ENCODE measurements at regions not wholly inside any gene's neighbourhood (a gene's known extent, or its start where the extent isn't known, plus 50 kb on each side); places are given as distances from the start of the nearest gene placed in this dataset.

DNA sequence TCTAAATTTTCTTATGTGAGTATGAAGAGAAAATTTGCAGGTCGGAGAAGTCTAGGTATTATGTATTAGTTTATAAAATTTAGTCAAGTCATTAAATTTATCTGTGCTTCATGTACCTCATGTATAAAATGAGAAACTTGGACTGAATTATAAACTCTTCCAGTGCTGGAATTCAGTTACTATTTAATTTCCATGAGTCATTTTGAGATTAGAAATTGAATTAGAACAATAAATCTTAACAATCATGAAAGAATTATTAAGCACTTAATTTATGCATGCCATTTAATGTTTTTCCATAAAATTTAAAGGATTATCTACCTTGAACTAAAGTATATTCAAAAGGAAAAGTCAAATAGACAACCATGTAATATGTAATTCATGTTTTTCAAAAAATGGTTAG lies 195.8 kb downstream of the MAD2L1 start:
- H3K27ac Mint-ChIP-seq: no peak overlapping the region
- no peaks in the 10 kb centered on the region for H3K4me1 Mint-ChIP-seq (ENCODE audit: low read depth)
- no peaks in the 10 kb centered on the region for H3K36me3 ChIP-seq (ENCODE audit: insufficient read depth, low read length)
- ChIA-PET POLR2A (no interaction called here), CTCF (no interaction called here)
- H3K4me3 Mint-ChIP-seq: no peak overlapping the region
- H3K36me3 Mint-ChIP-seq (ENCODE audit: low read depth): no peaks in the 10 kb centered on the region
- no peaks in the 10 kb centered on the region for H3K9me3 ChIP-seq (ENCODE audit: control insufficient read depth in 1 of 2, insufficient read depth in 1 of 2, low read length in 2 of 2)
- no peak overlapping the region for H3K27ac ChIP-seq (ENCODE audit: low read depth in 1 of 2, low read length in 2 of 2)
- H3K9me3 Mint-ChIP-seq: no peaks in the 10 kb centered on the region
- DNase-seq: no peak
- no peaks in the 10 kb centered on the region for H3K4me1 ChIP-seq (ENCODE audit: insufficient read depth, low read length)
- intact Hi-C loops (cut with DNase I, micrococcal nuclease): no loop called here
- no peaks in the 10 kb centered on the region for H3K27me3 ChIP-seq (ENCODE audit: control insufficient read depth in 1 of 2, insufficient read depth in 2 of 2, low read length in 2 of 2)
- no peaks in the 10 kb centered on the region for H3K27me3 Mint-ChIP-seq
- ATAC-seq (ENCODE audit: poor library complexity): no peak
- TF ChIP-seq, protein P1, sequence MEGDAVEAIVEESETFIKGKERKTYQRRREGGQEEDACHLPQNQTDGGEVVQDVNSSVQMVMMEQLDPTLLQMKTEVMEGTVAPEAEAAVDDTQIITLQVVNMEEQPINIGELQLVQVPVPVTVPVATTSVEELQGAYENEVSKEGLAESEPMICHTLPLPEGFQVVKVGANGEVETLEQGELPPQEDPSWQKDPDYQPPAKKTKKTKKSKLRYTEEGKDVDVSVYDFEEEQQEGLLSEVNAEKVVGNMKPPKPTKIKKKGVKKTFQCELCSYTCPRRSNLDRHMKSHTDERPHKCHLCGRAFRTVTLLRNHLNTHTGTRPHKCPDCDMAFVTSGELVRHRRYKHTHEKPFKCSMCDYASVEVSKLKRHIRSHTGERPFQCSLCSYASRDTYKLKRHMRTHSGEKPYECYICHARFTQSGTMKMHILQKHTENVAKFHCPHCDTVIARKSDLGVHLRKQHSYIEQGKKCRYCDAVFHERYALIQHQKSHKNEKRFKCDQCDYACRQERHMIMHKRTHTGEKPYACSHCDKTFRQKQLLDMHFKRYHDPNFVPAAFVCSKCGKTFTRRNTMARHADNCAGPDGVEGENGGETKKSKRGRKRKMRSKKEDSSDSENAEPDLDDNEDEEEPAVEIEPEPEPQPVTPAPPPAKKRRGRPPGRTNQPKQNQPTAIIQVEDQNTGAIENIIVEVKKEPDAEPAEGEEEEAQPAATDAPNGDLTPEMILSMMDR (IDR thresholded peaks at IDR 0.05): no peak
- no peak overlapping the region for H3K4me3 ChIP-seq (ENCODE audit: low read length)

DNA sequence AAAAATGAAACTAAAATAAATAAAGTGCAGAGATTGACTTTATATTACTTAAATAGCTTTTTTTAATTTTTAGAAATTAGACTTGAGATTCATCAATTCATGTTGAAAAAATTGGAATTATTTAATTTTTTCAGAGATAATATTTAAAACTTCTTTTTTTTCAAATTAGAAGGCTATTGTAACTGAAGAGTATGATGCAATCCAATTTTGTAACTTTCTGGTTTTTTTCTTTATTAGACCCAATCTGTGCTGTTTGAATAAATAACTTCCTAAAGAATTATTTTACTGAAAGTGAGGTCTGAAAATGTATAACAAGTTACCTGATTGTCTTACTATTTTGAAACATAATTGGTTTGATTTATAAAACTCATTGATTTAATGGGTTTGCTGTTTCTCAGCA lies 200.9 kb downstream of the MAD2L1 start:
- no peaks in the 10 kb centered on the region for H3K27me3 ChIP-seq (ENCODE audit: control insufficient read depth in 1 of 2, insufficient read depth in 2 of 2, low read length in 2 of 2)
- H3K9me3 ChIP-seq (ENCODE audit: control insufficient read depth in 1 of 2, insufficient read depth in 1 of 2, low read length in 2 of 2): no peaks in the 10 kb centered on the region
- no peak overlapping the region for H3K27ac ChIP-seq (ENCODE audit: low read depth in 1 of 2, low read length in 2 of 2)
- no peaks in the 10 kb centered on the region for H3K36me3 Mint-ChIP-seq (ENCODE audit: low read depth)
- intact Hi-C loops (cut with DNase I, micrococcal nuclease): no loop called here
- H3K4me3 Mint-ChIP-seq: no peak overlapping the region
- no peak overlapping the region for H3K27ac Mint-ChIP-seq
- DNase-seq (no peak), ATAC-seq (ENCODE audit: poor library complexity) (no peak)
- TF ChIP-seq, protein P1 (IDR thresholded peaks at IDR 0.05): no peak
- H3K27me3 Mint-ChIP-seq: no peaks in the 10 kb centered on the region
- no peaks in the 10 kb centered on the region for H3K4me1 Mint-ChIP-seq (ENCODE audit: low read depth)
- H3K4me1 ChIP-seq (ENCODE audit: insufficient read depth, low read length): no peaks in the 10 kb centered on the region
- H3K9me3 Mint-ChIP-seq: no peaks in the 10 kb centered on the region
- no peak overlapping the region for H3K4me3 ChIP-seq (ENCODE audit: low read length)
- CTCF ChIA-PET: no interaction called here
- no peaks in the 10 kb centered on the region for H3K36me3 ChIP-seq (ENCODE audit: insufficient read depth, low read length)
- POLR2A ChIA-PET: no interaction called here

DNA sequence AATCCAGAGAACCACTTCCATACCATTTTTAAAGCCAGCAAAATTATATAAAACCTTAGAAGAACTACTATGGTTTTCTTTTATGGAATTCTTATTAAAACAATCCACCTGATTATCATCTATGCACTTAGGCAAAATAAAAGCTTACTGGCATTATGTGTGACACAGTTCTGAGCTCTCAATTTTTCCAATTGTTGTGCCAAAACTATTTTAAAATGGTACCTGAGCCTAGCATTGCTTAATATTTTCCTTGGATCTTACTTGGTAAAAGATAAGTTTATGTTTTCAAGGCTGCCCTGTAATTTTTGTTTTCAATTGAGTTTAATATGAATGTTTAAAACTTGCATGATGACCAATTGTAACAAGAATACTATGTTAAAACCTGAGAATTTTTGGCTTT lies 201.3 kb downstream of the MAD2L1 start:
- TF ChIP-seq, protein P1 (IDR thresholded peaks at IDR 0.05): no peak
- H3K4me1 Mint-ChIP-seq (ENCODE audit: low read depth): no peaks in the 10 kb centered on the region
- no peak overlapping the region for H3K4me3 Mint-ChIP-seq
- no peaks in the 10 kb centered on the region for H3K4me1 ChIP-seq (ENCODE audit: insufficient read depth, low read length)
- ATAC-seq (ENCODE audit: poor library complexity) (no peak), DNase-seq (no peak)
- no peaks in the 10 kb centered on the region for H3K27me3 Mint-ChIP-seq
- no peaks in the 10 kb centered on the region for H3K9me3 Mint-ChIP-seq
- H3K27me3 ChIP-seq (ENCODE audit: control insufficient read depth in 1 of 2, insufficient read depth in 2 of 2, low read length in 2 of 2): no peaks in the 10 kb centered on the region
- H3K36me3 ChIP-seq (ENCODE audit: insufficient read depth, low read length): no peaks in the 10 kb centered on the region
- intact Hi-C loops (cut with DNase I, micrococcal nuclease): no loop called here
- H3K27ac ChIP-seq (ENCODE audit: low read depth in 1 of 2, low read length in 2 of 2): no peak overlapping the region
- CTCF ChIA-PET: no interaction called here
- no peak overlapping the region for H3K27ac Mint-ChIP-seq
- H3K36me3 Mint-ChIP-seq (ENCODE audit: low read depth): no peaks in the 10 kb centered on the region
- no peak overlapping the region for H3K4me3 ChIP-seq (ENCODE audit: low read length)
- H3K9me3 ChIP-seq (ENCODE audit: control insufficient read depth in 1 of 2, insufficient read depth in 1 of 2, low read length in 2 of 2): no peaks in the 10 kb centered on the region
- POLR2A ChIA-PET: no interaction called here
